ENCODE measurements at regions not wholly inside any gene's neighbourhood (a gene's known extent, or its start where the extent isn't known, plus 50 kb on each side); places are given as distances from the start of the nearest gene placed in this dataset.

- TF ChIP-seq CTCF (IDR thresholded peaks at IDR 0.05) (no peak), POLR2A (IDR thresholded peaks at IDR 0.05) (no peak)
Observed at GRCh38 chr7:25843467-25843866, 308.5 kb upstream of the NFE2L3 start.
